GM19328 (cell line): ENCODE measurements at regions not wholly inside any gene's neighbourhood (a gene's known extent, or its start where the extent isn't known, plus 50 kb on each side); places are given as distances from the start of the nearest gene placed in this dataset.

Source experiments
- ATAC-seq: cut with Tn5 transposase; IDR thresholded peaks from one replicate; pipeline ENCODE4 v1.9.1; 2021; ENCODE audit warnings: mild to moderate bottlenecking, moderate library complexity; ENCODE audit not compliant: unreplicated experiment

DNA sequence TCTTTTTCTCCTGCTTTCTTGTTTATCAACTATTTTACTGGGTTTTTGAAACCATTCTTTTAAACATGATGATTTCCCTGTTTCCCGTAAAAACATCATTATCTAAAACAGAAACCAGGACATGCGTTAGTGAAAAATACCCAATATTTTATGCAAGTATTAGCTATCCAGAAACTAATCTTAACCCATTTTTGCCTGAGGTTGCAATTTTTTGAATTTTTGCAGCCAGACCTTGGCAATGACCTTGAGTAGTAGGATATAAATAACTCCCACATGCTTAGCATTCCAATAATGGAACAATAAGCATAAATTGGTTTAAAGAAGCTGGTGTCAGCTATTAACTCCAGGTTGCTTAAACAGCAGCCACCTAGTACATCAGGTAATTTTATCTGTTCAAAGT is 308.9 kb upstream of the ANO3 start:
- no peak for ATAC-seq

DNA sequence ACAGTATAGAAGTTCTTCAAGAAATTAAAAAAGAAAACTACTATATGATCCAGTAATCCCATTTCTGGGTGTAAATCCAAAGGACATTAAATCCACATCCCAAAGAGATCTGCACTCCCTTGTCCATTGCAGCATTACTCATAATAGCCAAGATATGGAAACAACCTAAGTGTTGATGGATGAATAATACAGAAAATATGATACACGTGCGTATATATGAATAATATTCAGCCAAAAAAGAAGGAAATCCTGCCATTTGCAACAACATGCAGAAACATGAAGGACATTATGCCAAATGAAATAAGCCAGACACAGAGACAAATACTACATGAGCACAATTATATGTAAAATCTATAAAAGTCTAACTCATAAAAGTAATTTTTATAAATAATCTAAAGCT is 306.3 kb upstream of the ANO3 start:
- ATAC-seq = no peak

DNA sequence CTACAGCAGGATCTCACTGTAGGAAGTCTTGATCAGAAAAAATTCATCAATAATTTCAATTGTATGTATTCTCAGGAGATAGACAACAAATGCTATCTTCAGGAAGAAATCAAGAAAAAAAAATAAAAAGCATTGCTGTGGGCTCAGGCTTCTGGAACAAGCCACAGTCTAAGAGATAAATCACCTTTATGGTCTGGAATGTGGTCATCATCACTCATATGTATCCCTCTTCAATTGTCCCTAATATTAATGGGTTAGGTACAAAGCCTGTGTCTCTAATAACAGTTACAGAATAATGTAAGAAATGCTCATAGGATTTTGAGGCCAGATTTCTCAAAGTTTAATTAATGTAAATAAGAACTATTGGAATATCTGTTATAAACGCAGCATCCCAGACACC is 305.9 kb upstream of the ANO3 start:
- ATAC-seq = no peak

DNA sequence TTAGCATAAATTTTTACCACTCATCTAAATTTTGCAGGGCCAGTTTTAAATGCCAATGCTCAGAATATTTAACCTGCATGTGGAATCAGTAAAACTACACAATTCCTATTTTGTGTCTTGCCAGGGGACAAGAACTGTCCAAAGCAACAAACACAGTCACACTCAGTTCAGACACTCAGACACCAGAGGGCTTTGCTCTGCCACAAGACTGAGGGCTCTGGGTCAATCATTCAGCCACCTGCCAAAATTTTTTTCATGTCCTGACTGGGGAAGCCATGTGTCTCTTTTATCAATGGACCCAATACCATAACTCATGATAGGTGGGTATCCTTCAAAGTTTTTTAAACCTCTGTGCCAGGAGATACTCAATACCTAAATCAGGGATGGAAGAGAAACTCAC is 304.0 kb upstream of the ANO3 start:
- ATAC-seq = no peak

DNA sequence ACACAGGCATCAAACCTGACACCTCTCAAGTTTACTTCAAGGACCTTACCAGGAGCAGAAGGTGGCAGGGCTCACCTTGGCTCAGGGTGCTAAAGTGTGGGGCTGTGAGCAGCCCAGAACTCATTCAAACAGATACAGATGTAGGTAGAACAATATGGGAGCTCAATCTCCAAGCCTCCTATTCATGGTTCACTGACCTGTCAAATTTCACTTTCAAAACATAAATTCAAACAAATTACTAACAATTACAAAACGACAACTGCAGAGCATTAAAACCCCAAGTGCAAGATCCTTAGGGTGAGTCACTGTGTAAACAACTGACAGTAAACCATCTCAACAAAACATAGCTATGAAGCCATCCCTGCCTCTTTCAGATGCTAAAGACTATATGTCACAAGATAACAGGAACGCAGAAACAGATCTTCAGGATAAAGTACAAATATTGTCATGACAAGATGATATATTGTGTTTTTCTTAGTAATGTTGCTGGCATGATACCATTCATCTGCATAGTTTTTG is 303.5 kb upstream of the ANO3 start:
- ATAC-seq = no peak

DNA sequence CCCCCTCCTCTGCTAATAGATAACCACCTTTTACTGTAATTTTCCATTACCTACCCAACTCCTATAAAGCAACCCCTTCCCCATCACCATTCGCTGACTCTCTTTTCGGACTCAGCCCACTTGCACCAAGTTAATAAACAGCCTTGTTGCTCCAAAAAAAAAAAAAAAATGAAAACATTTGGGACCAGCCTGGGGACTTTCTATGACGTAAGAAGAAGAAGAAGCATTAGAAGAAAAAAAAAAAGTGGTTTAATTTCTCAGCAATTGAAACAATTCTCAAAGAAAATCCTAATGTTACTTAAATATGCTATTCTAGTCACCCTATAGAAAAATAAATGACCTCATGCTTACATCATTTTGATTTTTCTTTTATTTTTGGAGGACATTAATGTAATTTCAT is 301.5 kb upstream of the ANO3 start:
- no peak for ATAC-seq

DNA sequence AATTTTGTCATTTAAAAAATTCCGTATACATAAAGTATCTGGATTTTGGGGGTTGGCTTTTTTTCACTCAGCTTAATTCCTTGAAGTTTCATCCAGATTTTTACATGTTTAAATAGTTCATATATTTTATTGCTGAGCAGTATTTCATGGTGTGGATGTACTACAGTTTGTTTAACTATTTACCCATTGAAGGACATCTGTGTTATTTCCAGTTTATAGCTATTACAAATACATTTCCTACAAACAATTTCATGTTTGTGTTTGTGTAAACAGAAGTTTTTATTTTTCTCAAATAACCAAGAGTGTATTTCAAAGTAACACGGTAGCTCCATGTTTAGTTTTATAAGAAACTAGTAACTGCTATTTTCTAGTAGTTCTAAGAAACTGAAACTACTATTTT is 299.7 kb upstream of the ANO3 start:
- no peak for ATAC-seq

DNA sequence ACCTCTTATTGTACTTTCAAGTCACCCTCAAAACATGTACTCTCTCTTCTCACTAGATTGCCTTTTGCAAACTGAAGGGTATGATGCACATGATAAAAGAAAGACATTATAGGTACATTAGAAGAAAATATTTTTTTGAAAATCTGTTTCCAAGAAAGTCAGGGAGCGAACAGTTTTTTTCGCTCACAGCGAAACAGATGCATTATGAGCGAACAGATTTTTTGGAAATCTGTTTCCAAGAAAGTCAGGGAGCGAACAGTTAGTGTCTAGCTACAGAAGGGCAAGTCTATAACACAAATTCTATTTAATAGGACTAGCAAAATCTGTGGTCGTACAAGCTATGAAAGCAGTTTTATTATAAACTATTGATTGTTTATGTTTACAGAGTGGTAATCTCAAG is 296.2 kb upstream of the ANO3 start:
- ATAC-seq = no peak

DNA sequence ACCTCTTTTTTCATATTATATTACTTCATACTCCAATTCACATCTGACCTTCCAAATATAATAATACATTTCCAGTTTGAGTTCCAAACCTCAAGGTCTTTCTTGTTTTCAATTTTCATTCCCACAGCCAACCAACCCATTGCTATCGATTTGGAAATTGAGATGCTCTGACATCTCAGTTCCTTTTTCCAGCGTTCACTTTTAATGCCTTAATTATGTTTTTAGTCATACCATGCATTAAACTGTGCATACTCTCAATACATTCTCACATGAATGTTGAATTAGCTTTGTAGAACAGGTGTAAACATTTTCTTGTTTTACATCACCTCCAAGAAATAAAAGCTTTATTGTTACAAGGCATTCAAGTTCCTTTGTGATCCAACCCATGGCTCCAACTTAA is 294.2 kb upstream of the ANO3 start:
- ATAC-seq = no peak

DNA sequence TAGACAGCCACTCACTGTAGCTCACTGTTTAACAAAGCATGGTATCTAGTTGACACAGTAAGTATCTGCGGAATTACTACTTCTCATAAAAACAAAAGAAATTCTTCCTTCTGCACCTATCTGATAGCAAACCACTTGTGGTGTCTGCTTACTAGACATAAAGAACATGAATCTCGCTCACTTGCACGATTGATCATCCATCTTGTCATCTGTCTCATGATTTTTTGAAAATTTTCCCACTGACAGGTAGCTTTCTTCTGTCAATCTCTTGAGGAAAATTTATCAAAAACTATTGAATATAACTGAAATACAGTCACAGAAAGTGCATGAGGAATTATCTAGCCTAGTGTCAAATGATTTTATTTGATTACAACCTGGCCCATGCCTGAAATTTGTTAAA is 291.6 kb upstream of the ANO3 start:
- no peak for ATAC-seq

DNA sequence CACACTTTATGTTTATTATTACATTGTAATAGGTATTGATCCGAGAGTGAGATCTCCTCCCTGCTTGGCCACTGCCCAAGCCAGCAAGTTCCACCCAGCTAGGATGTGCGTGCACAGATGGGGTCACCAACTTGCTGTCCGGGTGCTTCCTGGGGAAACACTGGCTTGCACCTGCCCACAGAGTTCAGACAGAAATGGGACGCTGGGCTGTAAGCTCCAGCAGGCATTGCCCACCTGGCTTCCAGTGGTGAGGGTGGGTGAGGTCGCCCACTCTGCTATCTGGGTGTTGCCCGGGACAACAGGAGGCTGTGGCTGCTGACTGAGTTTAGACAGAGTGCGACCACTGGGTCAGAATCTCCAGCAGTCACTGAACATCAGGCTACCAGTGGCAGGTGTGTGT is 289.8 kb upstream of the ANO3 start:
- no peak for ATAC-seq

DNA sequence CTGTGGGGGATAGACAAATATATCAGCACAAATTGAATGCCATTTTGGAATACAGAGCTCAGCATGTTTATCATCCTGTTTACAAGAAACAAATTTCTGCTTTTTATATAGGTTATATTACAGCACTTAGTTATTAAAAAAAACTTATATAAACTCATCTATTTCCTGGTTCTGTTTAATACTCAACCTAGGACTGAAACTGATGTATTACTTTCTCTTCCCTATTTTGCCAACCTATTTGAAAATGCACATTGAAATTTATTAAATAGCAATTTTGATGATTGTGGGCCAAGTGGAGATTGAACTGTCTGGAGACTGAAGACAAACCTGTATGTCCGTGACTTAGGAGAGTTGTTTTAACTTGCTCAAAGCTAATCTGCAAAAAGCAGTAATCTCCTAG is 288.3 kb upstream of the ANO3 start:
- ATAC-seq = peak; percentile 53

DNA sequence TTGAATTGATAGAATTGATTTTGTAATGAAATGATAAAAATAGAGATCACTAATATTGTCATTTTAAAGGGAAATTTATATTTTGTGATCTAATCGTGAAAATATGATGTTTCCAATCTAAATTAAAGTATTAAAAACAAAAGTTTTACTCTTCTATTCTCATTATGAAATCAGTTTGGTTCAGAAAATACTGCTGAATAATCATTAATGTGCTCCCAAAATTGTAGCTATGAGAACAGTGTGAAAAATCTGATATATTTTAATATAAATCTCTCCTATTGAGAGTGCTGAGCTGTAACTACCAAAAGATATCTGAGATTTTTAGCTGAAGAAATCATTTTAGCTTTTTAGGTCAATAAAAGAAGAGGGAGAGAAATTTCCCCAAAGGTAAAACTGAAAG is 287.5 kb upstream of the ANO3 start:
- ATAC-seq = no peak

DNA sequence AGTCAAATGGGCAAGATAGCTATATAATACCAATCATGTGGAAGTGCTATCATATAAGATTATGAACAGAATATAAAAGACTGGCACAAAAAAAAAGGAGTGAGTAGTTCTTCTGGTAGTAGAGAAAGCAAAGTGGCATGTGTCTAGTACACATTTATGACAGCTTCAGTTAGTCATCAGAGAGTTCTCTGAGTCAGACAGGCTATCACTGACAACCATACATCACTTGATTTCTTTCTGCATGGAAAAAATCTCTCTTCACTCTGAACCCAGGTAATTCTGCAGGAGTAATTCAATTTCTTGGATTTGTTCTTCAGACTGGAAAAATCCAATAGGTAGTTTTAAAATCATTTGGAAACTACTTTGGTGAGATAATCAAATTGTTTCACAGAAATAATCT is 286.8 kb upstream of the ANO3 start:
- ATAC-seq = no peak

DNA sequence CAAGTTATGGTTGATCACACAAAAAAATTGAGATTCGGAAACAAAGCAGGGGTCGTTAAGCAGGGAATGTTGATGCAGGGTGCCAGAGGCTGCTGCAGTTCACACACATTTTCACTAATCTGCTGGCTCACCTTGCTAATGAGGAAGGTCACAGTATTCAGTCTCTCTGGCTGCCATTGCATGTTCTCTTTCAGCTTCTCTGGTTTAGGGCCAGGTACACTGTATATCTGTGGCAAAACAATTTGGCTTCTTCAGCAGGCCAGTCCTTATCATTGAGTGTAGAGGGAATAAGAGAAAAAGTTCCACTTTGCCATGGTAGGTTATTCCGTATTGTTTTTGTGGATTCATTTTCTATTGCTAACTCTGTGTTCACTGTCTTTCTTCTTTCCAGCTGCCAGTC is 283.7 kb upstream of the ANO3 start:
- no peak for ATAC-seq

DNA sequence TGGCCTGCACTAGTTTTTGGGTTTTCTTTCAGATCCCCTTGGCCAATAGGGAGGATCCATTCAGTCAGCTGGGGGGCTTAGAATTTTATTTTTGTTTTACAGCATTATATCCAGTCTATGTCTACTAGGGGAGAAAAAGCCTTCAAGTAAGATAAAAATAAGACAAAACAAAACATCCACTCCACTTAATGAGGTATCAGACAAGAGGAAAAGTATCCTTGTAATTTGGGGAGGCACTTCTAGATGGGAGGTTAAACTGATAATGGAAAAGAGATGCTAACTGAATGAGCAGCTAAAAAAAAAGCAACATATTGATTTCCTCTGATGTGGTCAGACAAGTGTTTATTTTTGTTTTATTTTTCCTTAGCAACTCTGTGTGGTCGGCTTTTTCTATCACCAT is 278.0 kb upstream of the ANO3 start:
- no peak for ATAC-seq

DNA sequence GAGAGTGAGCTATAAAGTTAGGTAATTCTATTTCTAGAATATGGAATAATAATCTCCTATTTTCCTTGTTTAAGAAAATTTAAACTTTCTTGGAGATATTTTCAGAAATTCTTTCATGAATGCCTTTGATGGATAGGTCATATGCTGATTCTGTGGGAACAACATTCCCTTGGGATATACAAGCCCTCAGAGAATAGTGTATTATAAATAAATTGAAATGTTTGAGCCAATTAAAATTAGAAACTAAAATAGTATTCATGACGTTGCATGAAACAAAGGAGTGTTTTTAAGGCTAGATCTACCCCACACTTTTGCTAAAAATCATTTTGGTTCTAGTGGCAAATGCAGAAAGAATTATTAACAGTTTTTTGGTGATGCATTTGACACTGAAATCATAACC is 269.3 kb upstream of the ANO3 start:
- ATAC-seq = no peak

DNA sequence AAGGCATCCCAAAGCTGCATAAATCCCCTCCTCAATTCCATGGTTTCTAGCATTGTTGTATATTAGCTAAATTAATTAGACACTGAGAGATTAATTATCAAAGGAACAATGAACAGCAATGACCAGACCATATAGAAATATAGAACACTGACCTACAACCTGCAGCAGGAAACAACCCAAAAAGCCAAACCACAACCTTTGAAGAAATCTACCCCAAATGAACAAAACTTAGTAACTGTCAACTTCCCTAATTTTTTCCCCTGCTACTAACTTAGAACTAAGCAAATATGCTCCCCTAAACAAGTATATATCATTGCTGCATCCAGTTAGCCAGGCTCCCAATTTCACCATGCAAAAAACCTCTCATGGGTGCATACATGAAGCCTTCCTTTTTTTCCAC is 268.0 kb upstream of the ANO3 start:
- peak; percentile 54 for ATAC-seq

DNA sequence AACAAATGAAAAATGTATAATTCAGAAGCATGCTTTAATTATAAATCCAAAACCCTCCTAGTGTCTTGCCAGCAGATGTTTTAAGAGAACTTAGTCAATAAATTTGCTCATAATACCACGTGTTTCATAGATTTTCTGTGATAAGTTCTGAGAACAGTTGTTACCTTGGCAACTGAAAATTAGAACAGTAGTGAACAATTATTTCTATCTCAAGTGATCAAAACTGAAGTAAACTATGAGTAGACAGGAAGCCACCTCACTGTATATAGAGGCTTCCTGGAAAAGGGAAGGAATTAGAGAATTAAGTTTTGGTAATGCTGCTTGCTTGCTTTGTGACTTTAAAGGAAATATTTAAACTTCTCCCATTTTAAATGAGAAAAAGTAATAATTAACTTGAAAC is 266.0 kb upstream of the ANO3 start:
- no peak for ATAC-seq

DNA sequence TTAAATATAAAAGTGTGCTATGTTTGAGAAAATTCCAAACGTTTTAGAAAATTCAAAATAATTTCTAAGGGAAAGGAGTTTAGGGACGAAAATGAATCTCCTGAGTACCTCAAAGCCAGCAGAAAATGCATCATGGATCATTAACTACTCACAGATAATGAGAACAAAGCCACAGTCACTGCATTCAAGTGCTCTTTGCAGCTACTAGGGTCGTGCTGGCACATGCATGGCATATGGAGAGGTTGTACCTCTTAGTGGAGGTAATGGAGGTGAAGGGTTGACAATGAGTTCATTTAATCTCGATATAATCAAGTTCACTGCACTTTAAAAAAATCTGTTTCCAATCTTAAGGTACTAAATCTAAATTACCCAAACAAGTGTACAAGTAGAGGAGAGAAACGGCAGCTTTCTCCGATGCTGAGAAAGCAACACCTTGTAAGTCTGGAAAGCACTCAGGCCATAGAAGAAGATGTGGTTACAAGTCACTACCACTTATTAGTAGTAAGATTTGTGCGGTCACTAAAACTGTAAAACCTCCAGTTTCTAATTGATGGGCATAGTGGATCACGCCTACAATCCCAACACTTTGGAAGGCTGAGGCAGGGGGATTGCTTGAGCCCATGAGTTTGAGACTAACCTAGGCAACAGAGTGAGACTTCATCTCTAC is 261.1 kb upstream of the ANO3 start:
- ATAC-seq = no peak

DNA sequence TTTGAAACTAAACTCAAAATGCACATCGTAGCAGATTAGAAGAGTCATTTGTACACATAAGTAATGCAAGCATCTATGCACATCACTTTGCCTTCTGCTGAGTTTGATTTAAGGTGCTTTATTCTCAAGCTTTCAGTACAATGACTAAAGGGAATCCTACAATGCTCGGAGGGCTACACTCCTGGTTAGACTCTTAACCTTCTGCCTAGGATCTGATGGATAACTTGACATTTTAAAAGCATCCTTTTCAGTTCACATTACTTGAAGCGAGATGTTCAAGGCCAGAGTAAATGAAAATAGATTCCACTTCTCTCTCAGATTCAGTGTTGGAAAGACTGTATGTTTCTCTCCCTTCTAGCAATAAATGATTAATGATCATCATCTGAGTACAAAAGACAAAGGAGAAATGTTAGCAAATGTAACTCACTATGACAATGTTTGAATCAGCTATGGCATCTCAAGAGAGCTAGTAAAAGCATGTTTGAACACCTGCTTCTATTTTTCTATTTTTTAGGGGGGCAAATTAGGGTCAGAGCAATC is 259.2 kb upstream of the ANO3 start:
- no peak for ATAC-seq

DNA sequence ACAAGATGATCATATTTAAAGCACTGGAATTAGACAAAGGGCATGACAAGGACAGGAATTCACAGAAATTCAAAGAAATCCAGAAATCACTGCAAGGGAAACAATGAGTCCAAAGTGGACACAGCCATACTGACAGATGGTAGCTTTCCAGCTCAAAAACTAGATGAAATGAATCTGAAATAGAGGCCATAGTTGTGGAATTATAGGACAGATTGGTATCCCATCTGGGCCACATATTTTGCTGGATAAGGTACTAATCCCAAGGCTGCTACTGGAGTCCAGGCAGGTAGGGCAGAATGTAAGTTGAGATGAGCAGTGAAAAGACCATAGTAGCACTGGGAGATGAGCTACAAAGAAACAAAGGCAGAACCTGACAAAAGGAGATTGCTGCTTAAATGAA is 258.3 kb upstream of the ANO3 start:
- no peak for ATAC-seq
